ENCODE measurements at regions not wholly inside any gene's neighbourhood (a gene's known extent, or its start where the extent isn't known, plus 50 kb on each side); places are given as distances from the start of the nearest gene placed in this dataset.

DNA sequence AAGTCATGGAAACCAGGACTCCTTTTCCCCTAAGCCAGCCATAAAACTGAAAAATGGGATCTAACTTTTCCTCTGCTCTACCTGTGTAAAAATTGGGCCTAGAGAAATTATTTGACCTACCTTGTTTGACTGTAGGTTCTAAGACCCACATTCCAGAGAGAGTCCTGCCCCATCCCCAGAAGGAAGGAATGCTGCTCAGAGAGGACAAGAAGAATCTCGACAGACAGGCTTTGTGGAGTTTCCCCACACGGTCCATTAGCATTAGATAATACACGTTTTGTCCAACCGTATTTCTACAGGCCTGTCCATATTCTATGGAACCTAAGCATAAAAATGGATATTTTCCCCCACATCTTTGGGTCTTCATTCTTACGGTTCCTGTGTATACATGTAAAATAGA, 403.3 kb downstream of the METTL4 start:
- TF ChIP-seq, protein P1, sequence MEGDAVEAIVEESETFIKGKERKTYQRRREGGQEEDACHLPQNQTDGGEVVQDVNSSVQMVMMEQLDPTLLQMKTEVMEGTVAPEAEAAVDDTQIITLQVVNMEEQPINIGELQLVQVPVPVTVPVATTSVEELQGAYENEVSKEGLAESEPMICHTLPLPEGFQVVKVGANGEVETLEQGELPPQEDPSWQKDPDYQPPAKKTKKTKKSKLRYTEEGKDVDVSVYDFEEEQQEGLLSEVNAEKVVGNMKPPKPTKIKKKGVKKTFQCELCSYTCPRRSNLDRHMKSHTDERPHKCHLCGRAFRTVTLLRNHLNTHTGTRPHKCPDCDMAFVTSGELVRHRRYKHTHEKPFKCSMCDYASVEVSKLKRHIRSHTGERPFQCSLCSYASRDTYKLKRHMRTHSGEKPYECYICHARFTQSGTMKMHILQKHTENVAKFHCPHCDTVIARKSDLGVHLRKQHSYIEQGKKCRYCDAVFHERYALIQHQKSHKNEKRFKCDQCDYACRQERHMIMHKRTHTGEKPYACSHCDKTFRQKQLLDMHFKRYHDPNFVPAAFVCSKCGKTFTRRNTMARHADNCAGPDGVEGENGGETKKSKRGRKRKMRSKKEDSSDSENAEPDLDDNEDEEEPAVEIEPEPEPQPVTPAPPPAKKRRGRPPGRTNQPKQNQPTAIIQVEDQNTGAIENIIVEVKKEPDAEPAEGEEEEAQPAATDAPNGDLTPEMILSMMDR (IDR thresholded peaks at IDR 0.05; ENCODE audit: unreplicated experiment) = no peak
- no peak overlapping the region for H3K4me3 Mint-ChIP-seq (ENCODE audit: unreplicated experiment)
- DNase-seq (ENCODE audit: low spot score) = no peak
- H3K36me3 Mint-ChIP-seq (ENCODE audit: low read depth, unreplicated experiment) = no peaks in the 10 kb centered on the region
- no peaks in the 10 kb centered on the region for H3K9me3 Mint-ChIP-seq (ENCODE audit: unreplicated experiment)
- H3K4me1 Mint-ChIP-seq (ENCODE audit: unreplicated experiment) = no peaks in the 10 kb centered on the region
- no peaks in the 10 kb centered on the region for H3K27me3 Mint-ChIP-seq (ENCODE audit: unreplicated experiment)
- H3K27ac Mint-ChIP-seq (ENCODE audit: unreplicated experiment) = no peak overlapping the region

DNA sequence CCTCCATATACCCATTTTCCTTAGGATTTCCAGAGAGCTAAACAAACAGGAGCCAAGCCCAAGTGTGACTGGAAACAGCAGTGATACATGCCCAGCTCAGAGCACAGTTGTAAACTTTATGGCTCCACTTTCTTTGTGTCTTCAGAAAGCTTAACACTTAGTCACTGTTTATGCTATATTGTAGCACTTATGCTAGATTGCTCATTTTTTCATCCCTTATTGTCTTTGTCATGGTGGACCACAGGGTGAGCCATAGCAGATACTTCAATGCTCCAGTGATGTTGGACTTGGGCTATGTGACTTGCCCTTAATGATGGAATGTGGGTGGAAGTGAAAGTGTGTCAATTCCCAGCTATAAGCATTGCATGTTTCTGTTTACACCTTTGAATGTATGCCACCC, 401.6 kb downstream of the METTL4 start:
- DNase-seq (ENCODE audit: low spot score) = no peak
- no peaks in the 10 kb centered on the region for H3K9me3 Mint-ChIP-seq (ENCODE audit: unreplicated experiment)
- H3K27me3 Mint-ChIP-seq (ENCODE audit: unreplicated experiment) = no peaks in the 10 kb centered on the region
- no peaks in the 10 kb centered on the region for H3K4me1 Mint-ChIP-seq (ENCODE audit: unreplicated experiment)
- H3K27ac Mint-ChIP-seq (ENCODE audit: unreplicated experiment) = no peak overlapping the region
- no peaks in the 10 kb centered on the region for H3K36me3 Mint-ChIP-seq (ENCODE audit: low read depth, unreplicated experiment)
- H3K4me3 Mint-ChIP-seq (ENCODE audit: unreplicated experiment) = no peak overlapping the region
- TF ChIP-seq, protein P1 (IDR thresholded peaks at IDR 0.05; ENCODE audit: unreplicated experiment) = no peak

DNA sequence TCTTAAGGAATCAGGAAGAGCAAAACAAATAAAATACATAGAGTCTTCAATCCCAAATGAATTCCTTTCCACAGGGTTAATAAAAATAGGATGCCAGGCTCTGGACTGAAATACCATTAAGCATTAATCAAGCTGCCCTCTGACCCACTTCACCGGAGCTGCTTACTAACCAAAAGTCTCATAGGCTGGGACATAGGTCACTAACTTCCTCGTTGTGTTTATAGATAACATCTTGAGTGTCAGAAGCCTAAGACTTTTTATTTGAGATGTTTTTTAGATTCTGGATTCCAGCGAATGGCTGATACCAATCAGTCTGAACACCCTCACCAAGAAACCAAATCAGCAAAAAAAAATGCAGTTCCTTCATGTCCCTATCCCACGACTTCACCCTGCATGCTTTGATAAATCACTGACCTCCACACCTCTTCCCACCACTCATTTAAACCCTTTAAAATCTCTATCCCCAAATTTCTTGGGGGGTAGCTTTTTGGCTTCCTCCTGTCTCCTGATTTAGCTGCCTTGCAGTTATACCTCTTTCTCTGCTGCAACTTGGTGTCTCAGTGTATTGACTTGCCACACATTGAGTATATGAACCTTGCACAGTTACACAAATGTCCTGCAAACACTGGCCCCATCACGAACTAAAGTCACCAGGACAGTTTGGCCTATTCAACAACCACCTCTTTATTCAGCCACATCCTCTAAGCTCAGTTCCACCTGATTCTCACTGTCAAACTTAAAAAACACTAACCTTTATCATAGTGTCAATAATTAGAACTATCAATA, 399.3 kb downstream of the METTL4 start:
- Mint-ChIP-seq H3K27me3 (ENCODE audit: unreplicated experiment) (no peaks in the 10 kb centered on the region), H3K4me3 (ENCODE audit: unreplicated experiment) (no peak overlapping the region), H3K27ac (ENCODE audit: unreplicated experiment) (no peak overlapping the region), H3K4me1 (ENCODE audit: unreplicated experiment) (no peaks in the 10 kb centered on the region), H3K9me3 (ENCODE audit: unreplicated experiment) (no peaks in the 10 kb centered on the region), H3K36me3 (ENCODE audit: low read depth, unreplicated experiment) (no peaks in the 10 kb centered on the region)
- no peak for DNase-seq (ENCODE audit: low spot score)
- TF ChIP-seq, protein P1 (IDR thresholded peaks at IDR 0.05; ENCODE audit: unreplicated experiment) = no peak

DNA sequence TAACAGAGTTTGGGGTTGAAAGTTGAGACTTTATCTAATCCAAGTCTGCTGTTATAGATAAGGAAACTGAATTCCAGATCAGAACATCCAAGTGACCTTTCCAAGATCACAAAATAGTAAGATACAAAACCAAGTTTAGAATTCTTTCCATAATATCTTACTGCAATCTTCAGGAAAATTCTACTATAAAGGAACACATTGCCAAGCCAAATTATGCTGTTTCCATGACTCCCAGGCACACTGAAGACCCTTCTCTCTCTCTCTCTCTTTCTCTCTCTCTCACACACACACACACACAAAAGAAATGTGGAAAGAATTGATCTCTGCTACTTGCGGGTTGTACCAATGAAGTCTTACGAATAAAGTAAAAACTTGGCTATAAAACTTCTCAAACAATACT, 398.4 kb downstream of the METTL4 start:
- Mint-ChIP-seq H3K36me3 (ENCODE audit: low read depth, unreplicated experiment) (no peaks in the 10 kb centered on the region), H3K4me3 (ENCODE audit: unreplicated experiment) (no peak overlapping the region), H3K27me3 (ENCODE audit: unreplicated experiment) (no peaks in the 10 kb centered on the region)

DNA sequence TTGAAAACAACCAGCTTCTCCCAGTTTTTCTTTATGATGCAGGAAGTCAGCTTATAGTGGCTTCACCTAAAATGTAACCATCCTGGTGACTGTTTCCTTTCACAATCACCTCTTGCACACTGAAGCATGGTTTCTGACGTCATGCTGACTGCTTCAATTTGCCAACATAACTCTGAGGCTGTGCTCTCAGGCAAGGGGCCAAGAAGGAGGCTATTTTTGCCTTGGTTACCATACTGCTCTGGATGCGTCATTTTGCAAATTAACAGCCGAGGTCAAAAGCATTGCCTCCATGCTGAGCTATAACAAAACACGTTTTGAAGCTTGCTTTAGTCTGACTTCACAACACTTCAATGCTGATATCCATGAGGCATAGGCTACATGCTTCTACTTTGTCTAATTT, 397.8 kb downstream of the METTL4 start:
- no peaks in the 10 kb centered on the region for H3K36me3 Mint-ChIP-seq (ENCODE audit: low read depth, unreplicated experiment)
- no peaks in the 10 kb centered on the region for H3K9me3 Mint-ChIP-seq (ENCODE audit: unreplicated experiment)
- no peak for DNase-seq (ENCODE audit: low spot score)
- H3K4me3 Mint-ChIP-seq (ENCODE audit: unreplicated experiment) = no peak overlapping the region
- H3K27me3 Mint-ChIP-seq (ENCODE audit: unreplicated experiment) = no peaks in the 10 kb centered on the region
- TF ChIP-seq, protein P1 (IDR thresholded peaks at IDR 0.05; ENCODE audit: unreplicated experiment) = no peak
- H3K27ac Mint-ChIP-seq (ENCODE audit: unreplicated experiment) = no peak overlapping the region
- no peaks in the 10 kb centered on the region for H3K4me1 Mint-ChIP-seq (ENCODE audit: unreplicated experiment)

More for the DNA sequence above, 398.4 kb downstream of the METTL4 start:
- Mint-ChIP-seq H3K4me1 (ENCODE audit: unreplicated experiment) (no peaks in the 10 kb centered on the region), H3K27ac (ENCODE audit: unreplicated experiment) (no peak overlapping the region), H3K9me3 (ENCODE audit: unreplicated experiment) (no peaks in the 10 kb centered on the region)
- TF ChIP-seq, protein P1 (IDR thresholded peaks at IDR 0.05; ENCODE audit: unreplicated experiment) = no peak
- no peak for DNase-seq (ENCODE audit: low spot score)
